Parathyroid adenoma (tissue), 2 donors: ENCODE measurements at regions not wholly inside any gene's neighbourhood (a gene's known extent, or its start where the extent isn't known, plus 50 kb on each side); places are given as distances from the start of the nearest gene placed in this dataset.

ENCODE experiments used
- H2AFZ ChIP-seq: fragments of 300-600 bp; sonication (generic); one replicate; pipeline ENCODE4 v1.7.0; 2017; ENCODE audit warnings: antibody characterized with exemption, mild to moderate bottlenecking
- H3K27ac ChIP-seq: fragments of 300-600 bp; sonication (generic); one replicate; pipeline ENCODE4 v1.7.0; 2017
- H3K27me3 ChIP-seq: fragments of 300-600 bp; sonication (generic); one replicate; pipeline ENCODE4 v1.7.0; 2017; ENCODE audit warnings: low read length; ENCODE audit not compliant: control insufficient read depth, insufficient read depth
- H3K36me3 ChIP-seq: fragments of 300-600 bp; sonication (generic); one replicate; pipeline ENCODE4 v1.7.0; 2017; ENCODE audit warnings: low read length; ENCODE audit not compliant: control insufficient read depth, insufficient read depth
- H3K4me1 ChIP-seq: fragments of 300-600 bp; sonication (generic); one replicate; pipeline ENCODE4 v1.7.0; 2017; ENCODE audit warnings: control low read depth
- H3K4me2 ChIP-seq: fragments of 300-600 bp; sonication (generic); one replicate; pipeline ENCODE4 v1.7.0; 2017; ENCODE audit warnings: low read length
- H3K4me3 ChIP-seq: fragments of 300-600 bp; sonication (generic); one replicate; pipeline ENCODE4 v1.7.0; 2017; ENCODE audit warnings: low read depth, low read length
- H3K79me2 ChIP-seq: fragments of 300-600 bp; sonication (generic); one replicate; pipeline ENCODE4 v1.7.0; 2017; ENCODE audit warnings: control low read depth
- H3K9ac ChIP-seq: fragments of 300-600 bp; sonication (generic); one replicate; pipeline ENCODE4 v1.7.0; 2017; ENCODE audit warnings: mild to moderate bottlenecking
- H3K9me3 ChIP-seq: fragments of 300-600 bp; sonication (generic); one replicate; pipeline ENCODE4 v1.7.0; 2017; ENCODE audit warnings: low read length; ENCODE audit not compliant: control insufficient read depth
- CTCF ChIP-seq: fragments of 300-600 bp; sonication (generic); IDR thresholded peaks from one replicate; pipeline ENCODE4 v1.7.0; 2017; ENCODE audit warnings: antibody characterized with exemption, mild to moderate bottlenecking
- donor health status: primary hyperparathyroidism.

GRCh38 chr9:28651050-28651722 lies 1077.9 kb upstream of the C9orf72 start:
- Histone ChIP-seq H3K27me3 (no peaks in the 10 kb centered on the region), H3K27ac (no peak overlapping the region), H3K79me2 (no peaks in the 10 kb centered on the region), H3K9me3 (no peaks in the 10 kb centered on the region), H3K36me3 (no peaks in the 10 kb centered on the region), H3K4me1 (no peaks in the 10 kb centered on the region), H2AFZ (no peak overlapping the region), H3K9ac (no peak overlapping the region), H3K4me2 (no peak overlapping the region), H3K4me3 (no peak overlapping the region)
- TF ChIP-seq CTCF = no peak

- Histone ChIP-seq H3K9me3 (no peaks in the 10 kb centered on the region), H3K4me2 (no peak overlapping the region), H3K9ac (no peak overlapping the region), H3K27me3 (no peaks in the 10 kb centered on the region), H3K79me2 (no peaks in the 10 kb centered on the region), H3K4me3 (no peak overlapping the region), H3K27ac (no peak overlapping the region), H2AFZ (no peak overlapping the region), H3K4me1 (no peaks in the 10 kb centered on the region), H3K36me3 (no peaks in the 10 kb centered on the region)
- no peak for TF ChIP-seq CTCF
Observed at GRCh38 chr9:28653216-28653615, 1079.9 kb upstream of the C9orf72 start.

GRCh38 chr9:28656727-28657126 lies 1083.4 kb upstream of the C9orf72 start:
- Histone ChIP-seq H3K36me3 (no peaks in the 10 kb centered on the region), H3K27ac (no peak overlapping the region), H2AFZ (no peak overlapping the region), H3K27me3 (no peaks in the 10 kb centered on the region), H3K9me3 (no peaks in the 10 kb centered on the region), H3K9ac (no peak overlapping the region), H3K79me2 (no peaks in the 10 kb centered on the region), H3K4me1 (no peaks in the 10 kb centered on the region), H3K4me2 (no peak overlapping the region), H3K4me3 (no peak overlapping the region)
- no peak for TF ChIP-seq CTCF

- no peak for TF ChIP-seq CTCF
- H3K9me3 ChIP-seq = no peaks in the 10 kb centered on the region
- no peaks in the 10 kb centered on the region for H3K4me1 ChIP-seq
- no peaks in the 10 kb centered on the region for H3K27me3 ChIP-seq
- no peak overlapping the region for H3K4me3 ChIP-seq
- H2AFZ ChIP-seq = no peak overlapping the region
- H3K9ac ChIP-seq = no peak overlapping the region
- H3K79me2 ChIP-seq = no peaks in the 10 kb centered on the region
- no peak overlapping the region for H3K4me2 ChIP-seq
- H3K27ac ChIP-seq = no peak overlapping the region
- no peaks in the 10 kb centered on the region for H3K36me3 ChIP-seq
Observed at GRCh38 chr9:28661853-28662252, 1088.6 kb upstream of the C9orf72 start.

GRCh38 chr9:28662675-28663074 lies 1089.4 kb upstream of the C9orf72 start:
- Histone ChIP-seq H3K36me3 (no peaks in the 10 kb centered on the region), H3K27me3 (no peaks in the 10 kb centered on the region)
- TF ChIP-seq CTCF = no peak

More at GRCh38 chr9:28662675-28663074, 1089.4 kb upstream of the C9orf72 start:
- no peak overlapping the region for H3K27ac ChIP-seq
- H3K9ac ChIP-seq = no peak overlapping the region
- no peak overlapping the region for H3K4me2 ChIP-seq
- H3K4me1 ChIP-seq = no peaks in the 10 kb centered on the region
- no peak overlapping the region for H2AFZ ChIP-seq
- H3K9me3 ChIP-seq = no peaks in the 10 kb centered on the region
- H3K4me3 ChIP-seq = no peak overlapping the region
- H3K79me2 ChIP-seq = no peaks in the 10 kb centered on the region
